HL-60 (cell line): ENCODE measurements at regions not wholly inside any gene's neighbourhood (a gene's known extent, or its start where the extent isn't known, plus 50 kb on each side); places are given as distances from the start of the nearest gene placed in this dataset.

Experiments
- CTCF ChIP-seq: IDR thresholded peaks from one replicate; pipeline ENCODE4 v1.5.1; 2011; ENCODE audit warnings: low read length, control low read depth, inconsistent platforms; ENCODE audit not compliant: insufficient read depth
- GABPA ChIP-seq: IDR thresholded peaks from 2 replicates; pipeline ENCODE4 v1.6.1; 2012; ENCODE audit warnings: low read depth
- POLR2AphosphoS5 ChIP-seq: IDR thresholded peaks from 2 replicates; pipeline ENCODE4 v1.6.1; 2012; ENCODE audit warnings: low read depth
- REST ChIP-seq: IDR thresholded peaks from 2 replicates; pipeline ENCODE4 v1.6.1; 2012; ENCODE audit warnings: low read depth; ENCODE audit not compliant: insufficient replicate concordance

- TF ChIP-seq CTCF = no peak
- no peak for TF ChIP-seq REST
- TF ChIP-seq POLR2AphosphoS5 = no peak
- no peak for TF ChIP-seq GABPA
Measured at GRCh38 chr16:76956394-76956793, 234.6 kb upstream of the MON1B start.
